Brain microvascular endothelial cell (primary cell): ENCODE measurements at regions not wholly inside any gene's neighbourhood (a gene's known extent, or its start where the extent isn't known, plus 50 kb on each side); places are given as distances from the start of the nearest gene placed in this dataset.

Experiments
- DNase-seq: peaks from one replicate; pipeline ENCODE4 v3.0.0-alpha.2; 2020
- H3K27ac ChIP-seq: fragments of 250-450 bp; sonication (Bioruptor Pico); 2 replicates; pipeline ENCODE4 v1.5.1; 2020; ENCODE audit warnings: mild to moderate bottlenecking, moderate library complexity
- H3K27me3 ChIP-seq: fragments of 250-450 bp; sonication (Bioruptor Pico); replicated peaks from 2 replicates; pipeline ENCODE4 v1.5.1; 2020; ENCODE audit warnings: mild to moderate bottlenecking
- H3K36me3 ChIP-seq: fragments of 250-450 bp; sonication (Bioruptor Pico); replicated peaks from 2 replicates; pipeline ENCODE4 v1.5.1; 2020; ENCODE audit warnings: mild to moderate bottlenecking
- H3K4me3 ChIP-seq: 2 replicates; pipeline ENCODE4 v1.5.1; 2011; ENCODE audit warnings: low read depth, mild to moderate bottlenecking, control low read depth, low read length, moderate library complexity
- in situ Hi-C: cut with HindIII; loops from 2 replicates; pipeline ENCODE4 v1.10.0; 2017; ENCODE audit warnings: low sequenced_read_pairs, low pct_ligation_motif_present
- TF ChIP-seq, protein P1 (sequence below): IDR thresholded peaks from 2 replicates; pipeline ENCODE4 v1.5.1; 2011; ENCODE audit warnings: low read depth, mild to moderate bottlenecking, moderate library complexity, low read length, control low read depth, inconsistent platforms; ENCODE audit errors: missing control alignments

DNA sequence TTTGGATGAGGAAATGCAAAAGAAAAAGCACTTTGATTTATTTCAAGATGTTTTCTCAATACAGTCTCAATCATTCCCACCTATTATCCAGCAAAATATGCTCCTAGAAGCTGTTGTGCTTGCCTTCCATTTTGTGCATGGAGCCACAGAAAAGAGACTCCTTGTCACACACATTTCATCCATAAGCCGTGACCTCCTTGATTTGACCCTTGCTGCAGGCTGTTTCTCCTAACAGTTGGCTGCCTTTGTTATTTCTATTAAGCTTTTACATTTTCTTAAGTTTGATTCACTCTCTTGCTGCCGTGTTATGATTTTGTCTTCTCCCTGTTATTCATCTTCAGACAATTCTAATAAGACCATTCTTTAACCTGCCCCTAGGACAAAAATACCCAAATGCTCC is 124.2 kb upstream of the PLAAT1 start:
- H3K36me3 ChIP-seq: no peaks in the 10 kb centered on the region
- no peaks in the 10 kb centered on the region for H3K27me3 ChIP-seq
- in situ Hi-C loops: no loop called here
- no peak overlapping the region for H3K27ac ChIP-seq
- TF ChIP-seq, protein P1, sequence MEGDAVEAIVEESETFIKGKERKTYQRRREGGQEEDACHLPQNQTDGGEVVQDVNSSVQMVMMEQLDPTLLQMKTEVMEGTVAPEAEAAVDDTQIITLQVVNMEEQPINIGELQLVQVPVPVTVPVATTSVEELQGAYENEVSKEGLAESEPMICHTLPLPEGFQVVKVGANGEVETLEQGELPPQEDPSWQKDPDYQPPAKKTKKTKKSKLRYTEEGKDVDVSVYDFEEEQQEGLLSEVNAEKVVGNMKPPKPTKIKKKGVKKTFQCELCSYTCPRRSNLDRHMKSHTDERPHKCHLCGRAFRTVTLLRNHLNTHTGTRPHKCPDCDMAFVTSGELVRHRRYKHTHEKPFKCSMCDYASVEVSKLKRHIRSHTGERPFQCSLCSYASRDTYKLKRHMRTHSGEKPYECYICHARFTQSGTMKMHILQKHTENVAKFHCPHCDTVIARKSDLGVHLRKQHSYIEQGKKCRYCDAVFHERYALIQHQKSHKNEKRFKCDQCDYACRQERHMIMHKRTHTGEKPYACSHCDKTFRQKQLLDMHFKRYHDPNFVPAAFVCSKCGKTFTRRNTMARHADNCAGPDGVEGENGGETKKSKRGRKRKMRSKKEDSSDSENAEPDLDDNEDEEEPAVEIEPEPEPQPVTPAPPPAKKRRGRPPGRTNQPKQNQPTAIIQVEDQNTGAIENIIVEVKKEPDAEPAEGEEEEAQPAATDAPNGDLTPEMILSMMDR: no peak
- H3K4me3 ChIP-seq: no peak overlapping the region
- no peak for DNase-seq

DNA sequence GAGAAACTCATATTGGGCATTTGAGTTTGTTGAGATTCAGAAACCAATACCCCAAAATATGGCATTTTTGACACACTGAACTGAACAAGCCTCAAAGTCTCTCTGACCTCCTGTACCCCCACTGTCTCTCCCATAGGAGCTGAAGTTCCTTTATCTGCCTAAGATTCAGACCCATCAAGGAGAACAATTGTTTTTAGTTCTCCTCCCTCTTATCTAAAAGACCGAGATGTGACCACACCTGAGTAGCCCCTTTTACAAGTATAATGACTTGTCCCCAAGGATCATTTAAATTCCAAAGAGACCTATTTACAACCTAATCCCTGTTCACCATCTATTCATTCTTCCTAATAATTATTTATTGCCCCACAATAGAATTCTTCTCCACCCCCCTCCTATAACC is 122.1 kb upstream of the PLAAT1 start:
- Histone ChIP-seq H3K27ac (no peak overlapping the region), H3K4me3 (no peak overlapping the region), H3K27me3 (no peaks in the 10 kb centered on the region), H3K36me3 (no peaks in the 10 kb centered on the region)
- no peak for DNase-seq
- in situ Hi-C loops: no loop called here
- TF ChIP-seq, protein P1: no peak

DNA sequence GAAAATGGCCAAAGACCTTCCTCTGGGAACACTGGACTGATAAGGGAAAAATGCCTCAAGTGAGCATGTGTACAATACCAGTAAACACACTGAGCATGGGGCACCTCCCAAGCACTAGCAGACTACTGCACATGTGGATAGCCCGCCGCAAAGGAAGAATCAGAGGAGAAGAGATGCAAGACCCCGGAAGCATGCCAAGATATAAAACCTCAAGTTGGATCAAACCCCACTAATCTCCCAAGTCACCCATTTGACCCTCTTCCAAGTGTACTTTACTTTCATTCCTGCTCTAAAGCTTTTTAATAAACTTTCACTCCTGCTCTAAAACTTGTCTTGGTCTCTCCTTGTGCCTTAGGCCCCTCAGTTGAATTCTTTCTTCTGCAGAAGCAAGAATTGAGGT is 121.1 kb upstream of the PLAAT1 start:
- Histone ChIP-seq H3K36me3 (no peaks in the 10 kb centered on the region), H3K27ac (no peak overlapping the region), H3K4me3 (no peak overlapping the region), H3K27me3 (no peaks in the 10 kb centered on the region)
- DNase-seq: no peak
- TF ChIP-seq, protein P1: no peak
- in situ Hi-C loops: no loop called here

DNA sequence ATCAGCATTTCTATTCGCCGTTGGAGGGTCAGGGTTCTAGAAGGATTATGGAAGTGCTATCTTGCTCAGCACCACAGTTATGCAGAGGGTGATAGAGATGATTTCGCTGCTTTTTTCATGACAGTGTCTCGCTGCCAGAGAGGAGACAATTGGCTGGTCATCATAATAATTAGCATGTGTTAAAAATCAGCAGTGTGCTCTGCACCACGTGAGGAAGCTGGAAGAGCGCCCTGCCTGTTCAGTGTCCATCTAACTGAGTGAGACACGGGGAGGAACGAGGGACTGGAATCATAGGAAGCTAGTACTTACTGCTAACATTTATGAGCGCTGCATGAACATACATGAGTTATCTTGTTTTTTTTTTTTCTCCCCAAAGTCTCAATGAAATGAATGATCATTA is 116.2 kb upstream of the PLAAT1 start:
- no peak overlapping the region for H3K27ac ChIP-seq
- TF ChIP-seq, protein P1: no peak
- in situ Hi-C loops: no loop called here

DNA sequence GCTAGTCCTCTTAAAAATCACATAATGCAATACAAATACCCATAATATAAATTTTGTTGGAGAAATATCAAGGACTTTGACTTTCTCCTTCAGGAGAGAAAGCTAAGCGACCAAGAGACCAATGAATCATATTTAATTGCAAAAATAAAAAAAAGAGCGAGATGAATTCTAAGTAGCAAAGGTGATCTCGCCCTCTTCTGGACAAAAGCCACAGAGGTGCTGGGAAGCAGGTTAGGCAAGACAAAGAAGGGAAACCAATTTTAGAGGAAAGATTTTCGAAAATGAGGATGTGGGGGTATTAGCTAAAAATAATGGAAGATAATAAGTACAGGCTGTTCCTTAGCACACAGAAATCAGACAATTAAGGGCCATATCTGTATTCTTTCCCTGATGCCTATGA is 111.4 kb upstream of the PLAAT1 start:
- TF ChIP-seq, protein P1: no peak

More for the DNA sequence above, 116.2 kb upstream of the PLAAT1 start:
- Histone ChIP-seq H3K4me3 (no peak overlapping the region), H3K36me3 (no peaks in the 10 kb centered on the region), H3K27me3 (no peaks in the 10 kb centered on the region)
- DNase-seq: no peak

DNA sequence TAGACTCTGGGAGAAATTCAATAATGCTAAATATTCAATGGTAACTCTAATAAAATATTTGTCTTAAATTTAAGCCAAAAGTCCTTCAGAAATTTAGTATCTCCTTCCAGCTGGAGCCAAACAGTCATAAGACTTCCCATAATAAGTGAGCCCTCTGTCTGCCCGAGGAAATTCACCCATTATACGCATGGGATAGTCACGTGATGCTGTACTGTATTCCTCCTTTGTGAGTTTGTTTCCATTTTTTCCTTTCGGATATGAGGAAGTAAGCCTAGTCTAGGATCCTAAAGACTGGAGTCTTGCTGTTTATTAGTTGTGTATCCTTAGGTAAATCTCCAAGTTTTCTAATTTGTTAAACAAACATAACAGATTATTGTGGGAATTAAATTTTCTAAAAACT is 110.4 kb upstream of the PLAAT1 start:
- TF ChIP-seq, protein P1: no peak
- DNase-seq: no peak
- no peaks in the 10 kb centered on the region for H3K36me3 ChIP-seq
- in situ Hi-C loops: no loop called here
- H3K27me3 ChIP-seq: no peaks in the 10 kb centered on the region
- no peak overlapping the region for H3K4me3 ChIP-seq
- no peak overlapping the region for H3K27ac ChIP-seq

More for the DNA sequence above, 111.4 kb upstream of the PLAAT1 start:
- no peaks in the 10 kb centered on the region for H3K27me3 ChIP-seq
- no peak overlapping the region for H3K4me3 ChIP-seq
- in situ Hi-C loops: no loop called here
- H3K27ac ChIP-seq: no peak overlapping the region
- no peak for DNase-seq
- no peaks in the 10 kb centered on the region for H3K36me3 ChIP-seq
